ENCODE measurements at regions not wholly inside any gene's neighbourhood (a gene's known extent, or its start where the extent isn't known, plus 50 kb on each side); places are given as distances from the start of the nearest gene placed in this dataset.
A peak's percentile ranks its signal among the peaks of the same experiment; 100 is the strongest.

DNA sequence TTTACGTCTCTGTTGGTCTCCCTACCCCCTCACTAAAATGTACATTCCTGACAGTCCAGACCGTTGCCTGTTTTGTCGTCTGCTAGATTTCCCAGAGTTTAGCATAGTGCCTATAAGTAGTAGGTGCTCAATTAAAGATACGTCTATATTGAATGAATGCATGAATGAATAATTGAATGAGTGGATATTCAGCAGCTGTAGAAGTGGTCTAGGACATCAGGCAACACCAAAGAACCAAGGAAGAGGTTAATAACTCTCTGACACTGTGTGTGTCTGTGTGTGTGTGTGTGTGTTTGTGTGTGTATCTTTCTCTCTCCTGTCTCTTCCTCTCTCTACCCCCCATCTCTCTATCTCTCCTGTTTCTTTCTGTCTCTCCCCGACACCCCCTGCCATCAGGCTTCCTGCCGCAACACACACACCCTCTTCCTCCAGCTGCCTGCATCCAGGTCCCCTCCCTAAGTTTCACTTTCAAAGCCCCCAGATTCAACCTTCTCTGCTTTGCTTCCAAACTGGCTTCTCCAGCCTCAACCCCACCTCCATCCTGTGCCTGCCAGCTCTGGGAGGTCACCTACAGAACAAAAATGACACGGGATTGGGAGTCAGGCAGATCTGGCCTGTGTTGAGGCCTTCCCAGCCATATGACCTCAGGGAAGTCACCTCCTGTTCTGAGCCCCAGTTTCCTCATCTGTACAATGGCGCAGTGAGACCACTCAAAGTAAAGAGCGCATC is 119.9 kb upstream of the NCOR2 start:
- Histone ChIP-seq H3K4me2 (no peak overlapping the region), H3K4me3 (no peak overlapping the region), H3K9me3 (peaks cover 5% of the 10 kb centered on the region; the same call in 2 of the 3 replicates), H3K4me1 (peaks cover 45% of the 10 kb centered on the region), H3K27ac (peak overlapping the region; percentile 28 to 96; a peak in 4 of 6 replicates)
- ATAC-seq (no peak), FAIRE-seq (no peak), DNase-seq (ENCODE audit: low read depth in 1 of 2, low spot score in 1 of 2) (no peak)
- WGBS (ENCODE audit: missing lambda C conversion rate), result 84% methylated on average over 9 of the region's 9 CpGs
- POLR2A ChIA-PET, result no interaction called here
- CTCF ChIA-PET, result interaction anchor here (0.7 to 3.2 kb wide), 7 partner anchors 11 to 296 kb away, joined by 3 to 11 read pairs (median 4); no protein-coding TSS in a partner anchor
- no peak for TF ChIP-seq E2F6 (IDR thresholded peaks at IDR 0.05; ENCODE audit: borderline replicate concordance, low read depth)
- 0 out of 2 replicates have a peak, but pooled peaks have one; percentile 18 for TF ChIP-seq HDAC2 (IDR thresholded peaks at IDR 0.05)

DNA sequence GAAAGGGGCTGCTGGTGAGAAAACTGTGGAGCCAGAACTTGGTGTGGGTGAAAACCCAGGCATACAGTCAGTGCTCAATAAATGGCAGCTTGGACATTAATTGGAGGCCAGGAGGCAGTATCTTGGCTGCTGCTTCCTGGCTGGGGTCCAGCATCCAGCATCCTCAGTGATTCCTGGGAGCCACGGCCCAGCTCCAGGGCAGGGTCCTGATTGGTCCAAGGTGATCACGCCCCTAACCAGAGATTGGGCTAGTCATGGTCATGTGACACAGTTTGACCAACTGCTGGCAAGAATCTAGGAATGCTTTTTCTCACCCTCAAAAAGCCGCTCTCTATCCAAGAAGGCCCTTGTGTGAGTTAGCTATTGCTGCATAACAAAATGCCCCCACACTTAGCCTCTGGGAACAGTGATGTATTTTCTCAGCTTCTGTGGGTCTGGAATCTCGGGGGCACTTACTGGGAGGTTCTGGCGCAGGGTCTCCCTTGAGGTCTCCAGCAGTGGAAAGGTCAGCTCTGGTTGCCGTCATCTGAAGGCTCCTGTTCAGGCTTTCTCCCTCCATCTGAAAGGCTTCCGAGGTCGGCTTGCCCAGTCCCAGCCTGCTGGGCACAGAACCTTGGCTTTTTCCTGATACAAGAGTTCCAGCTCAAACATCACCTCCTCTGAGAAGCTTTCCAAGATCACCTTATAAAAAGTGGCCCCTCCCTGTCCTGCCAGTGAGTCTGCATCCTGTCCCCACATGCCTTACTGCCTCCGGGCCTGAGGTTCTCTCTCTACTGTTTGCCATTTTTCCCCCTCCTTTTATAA is 119.2 kb upstream of the NCOR2 start:
- H3K4me3 ChIP-seq, result no peak overlapping the region
- POLR2A ChIA-PET, result no interaction called here
- peak in 1 of 2 experiments; percentile 62 for DNase-seq (ENCODE audit: low read depth in 1 of 2, low spot score in 1 of 2)
- no peak overlapping the region for H3K4me2 ChIP-seq
- CTCF ChIA-PET, result interaction anchor here (0.9 to 3.2 kb wide), 6 partner anchors 12 to 654 kb away, joined by 3 to 11 read pairs (median 4); no protein-coding TSS in a partner anchor
- 85% methylated on average over 9 of the region's 9 CpGs for WGBS (ENCODE audit: missing lambda C conversion rate)
- no peaks in the 10 kb centered on the region for H3K9me3 ChIP-seq
- ATAC-seq, result no peak
- peaks cover 52% of the 10 kb centered on the region for H3K4me1 ChIP-seq
- FAIRE-seq, result no peak
- TF ChIP-seq KDM5A (IDR thresholded peaks at IDR 0.05) (no peak), CBX8 (IDR thresholded peaks at IDR 0.05) (no peak), SMC3 (IDR thresholded peaks at IDR 0.05) (no peak), POLR2A (IDR thresholded peaks at IDR 0.05; ENCODE audit: low read length) (no peak), MAFK (IDR thresholded peaks at IDR 0.05; ENCODE audit: partially characterized antibody) (no peak), HOXB5 (CRISPR knock-in tag; IDR thresholded peaks at IDR 0.05) (no peak), RNF2 (IDR thresholded peaks at IDR 0.05; ENCODE audit: borderline replicate concordance, low read depth) (no peak), FOSL2 (IDR thresholded peaks at IDR 0.05) (no peak), FOSL2 (CRISPR knock-in tag; IDR thresholded peaks at IDR 0.05) (no peak), NFE2L2 (conservative IDR thresholded peaks at IDR 0.05; ENCODE audit: low read length) (no peak), NR3C1 (IDR thresholded peaks at IDR 0.05) (no peak), BHLHE40 (IDR thresholded peaks at IDR 0.05; ENCODE audit: low read depth, low read length) (no peak), POLR2AphosphoS2 (conservative IDR thresholded peaks at IDR 0.05; ENCODE audit: low read length) (no peak), ZFP36 (IDR thresholded peaks at IDR 0.05; ENCODE audit: borderline replicate concordance, partially characterized antibody) (peak; percentile 32)
- TF ChIP-seq, protein P1, sequence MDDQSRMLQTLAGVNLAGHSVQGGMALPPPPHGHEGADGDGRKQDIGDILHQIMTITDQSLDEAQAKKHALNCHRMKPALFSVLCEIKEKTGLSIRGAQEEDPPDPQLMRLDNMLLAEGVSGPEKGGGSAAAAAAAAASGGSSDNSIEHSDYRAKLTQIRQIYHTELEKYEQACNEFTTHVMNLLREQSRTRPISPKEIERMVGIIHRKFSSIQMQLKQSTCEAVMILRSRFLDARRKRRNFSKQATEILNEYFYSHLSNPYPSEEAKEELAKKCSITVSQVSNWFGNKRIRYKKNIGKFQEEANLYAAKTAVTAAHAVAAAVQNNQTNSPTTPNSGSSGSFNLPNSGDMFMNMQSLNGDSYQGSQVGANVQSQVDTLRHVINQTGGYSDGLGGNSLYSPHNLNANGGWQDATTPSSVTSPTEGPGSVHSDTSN (IDR thresholded peaks at IDR 0.05), result no peak
- TF ChIP-seq, protein P2, sequence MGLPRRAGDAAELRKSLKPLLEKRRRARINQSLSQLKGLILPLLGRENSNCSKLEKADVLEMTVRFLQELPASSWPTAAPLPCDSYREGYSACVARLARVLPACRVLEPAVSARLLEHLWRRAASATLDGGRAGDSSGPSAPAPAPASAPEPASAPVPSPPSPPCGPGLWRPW (IDR thresholded peaks at IDR 0.05), result no peak
- TF ChIP-seq, protein P3, sequence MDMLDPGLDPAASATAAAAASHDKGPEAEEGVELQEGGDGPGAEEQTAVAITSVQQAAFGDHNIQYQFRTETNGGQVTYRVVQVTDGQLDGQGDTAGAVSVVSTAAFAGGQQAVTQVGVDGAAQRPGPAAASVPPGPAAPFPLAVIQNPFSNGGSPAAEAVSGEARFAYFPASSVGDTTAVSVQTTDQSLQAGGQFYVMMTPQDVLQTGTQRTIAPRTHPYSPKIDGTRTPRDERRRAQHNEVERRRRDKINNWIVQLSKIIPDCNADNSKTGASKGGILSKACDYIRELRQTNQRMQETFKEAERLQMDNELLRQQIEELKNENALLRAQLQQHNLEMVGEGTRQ (IDR thresholded peaks at IDR 0.05), result peak; percentile 79
- H3K27ac ChIP-seq, result peak overlapping the region in 1 of 2 experiments; percentile 96; a peak in 3 of 6 replicates

- peak overlapping the region; percentile 71; the same call in 2 of the 3 replicates for H3K4me2 ChIP-seq
- H3K27ac ChIP-seq, result peak overlapping the region; percentile 87 to 96; a peak in 5 of 6 replicates
- DNase-seq (ENCODE audit: low read depth in 1 of 2, low spot score in 1 of 2) (peak; percentile 56 to 57), FAIRE-seq (no peak), ATAC-seq (no peak)
- peaks cover 59% of the 10 kb centered on the region for H3K4me1 ChIP-seq
- ChIA-PET POLR2A (no interaction called here), CTCF (interaction anchor here (0.9 to 3.2 kb wide), 10 partner anchors 11 to 653 kb away, joined by 3 to 11 read pairs (median 4); no protein-coding TSS in a partner anchor)
- H3K9me3 ChIP-seq, result no peaks in the 10 kb centered on the region
- H3K4me3 ChIP-seq, result no peak overlapping the region
- 73% methylated on average over 18 of the region's 18 CpGs for WGBS (ENCODE audit: missing lambda C conversion rate)
- no peak for TF ChIP-seq EHF (CRISPR knock-in tag; IDR thresholded peaks at IDR 0.05)
- TF ChIP-seq HEYL (CRISPR knock-in tag; IDR thresholded peaks at IDR 0.05), result no peak
- TF ChIP-seq ELK1 (IDR thresholded peaks at IDR 0.05; ENCODE audit: low read depth, low read length), result no peak
- TF ChIP-seq JUN (IDR thresholded peaks at IDR 0.05), result 0 out of 5 replicates have a peak, but pooled peaks of 1 of the 2 experiments have one; percentile 24
- no peak for TF ChIP-seq SREBF2 (IDR thresholded peaks at IDR 0.05)
- no peak for TF ChIP-seq GATA3 (IDR thresholded peaks at IDR 0.05; ENCODE audit: borderline replicate concordance)
- TF ChIP-seq ESRRA (IDR thresholded peaks at IDR 0.05; ENCODE audit: borderline replicate concordance, low read length), result no peak
- peak; percentile 56 for TF ChIP-seq ZFP36 (IDR thresholded peaks at IDR 0.05; ENCODE audit: borderline replicate concordance, partially characterized antibody)
- no peak for TF ChIP-seq CHD4 (IDR thresholded peaks at IDR 0.05; ENCODE audit: borderline replicate concordance)
- TF ChIP-seq E2F6 (IDR thresholded peaks at IDR 0.05; ENCODE audit: borderline replicate concordance, low read depth), result no peak
- no peak for TF ChIP-seq RCOR1 (IDR thresholded peaks at IDR 0.05; ENCODE audit: low read depth, low read length)
These were observed 118.4 kb upstream of the NCOR2 start for GRCh38 chr12:124685689-124686369.

Data from A549 (cell line).